Brain pericyte (primary cell): ENCODE measurements at regions not wholly inside any gene's neighbourhood (a gene's known extent, or its start where the extent isn't known, plus 50 kb on each side); places are given as distances from the start of the nearest gene placed in this dataset.
A peak's percentile ranks its signal among the peaks of the same experiment; 100 is the strongest.

Experiments
- DNase-seq: peaks from one replicate; pipeline ENCODE4 v3.0.0-alpha.2; 2012; ENCODE audit warnings: low read depth, low spot score

DNA sequence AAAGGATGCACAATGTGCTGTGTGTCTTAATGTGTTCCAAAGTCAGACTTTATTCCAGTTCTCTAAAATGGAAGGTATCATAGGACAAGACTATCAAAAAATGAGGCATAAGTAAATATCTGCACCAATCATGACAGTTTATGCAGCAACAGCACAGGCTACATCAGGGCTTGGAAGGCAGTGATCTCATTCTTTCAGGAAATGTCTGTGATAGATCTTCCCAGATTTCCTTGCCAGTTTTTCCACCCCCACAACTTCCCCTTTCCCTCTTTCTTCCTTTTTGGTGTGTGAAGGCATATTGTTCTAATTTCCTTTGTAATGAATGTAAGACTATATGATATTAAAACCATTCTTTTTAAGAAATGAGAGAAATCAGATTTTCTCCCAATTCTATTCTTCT lies 326.7 kb downstream of the ATP23 start:
- DNase-seq = no peak

DNA sequence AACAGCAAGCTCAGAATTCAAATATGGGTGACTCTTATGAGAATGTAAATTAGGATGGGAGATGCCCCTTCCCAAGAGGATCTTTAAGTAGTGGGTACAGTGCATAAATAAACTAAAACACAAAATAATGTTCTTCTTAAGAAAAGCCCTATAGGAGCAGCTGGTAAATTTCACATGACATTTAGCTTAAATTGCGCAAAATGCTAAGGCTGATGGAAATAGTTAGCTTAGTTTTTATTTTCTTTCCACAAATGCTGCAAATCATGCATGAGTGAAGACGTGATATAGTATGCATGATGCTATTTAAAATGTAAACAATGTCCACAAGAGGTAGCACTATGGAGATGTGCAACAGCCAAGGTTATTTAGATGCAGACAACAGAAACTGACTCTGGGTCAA lies 328.1 kb downstream of the ATP23 start:
- DNase-seq = no peak

DNA sequence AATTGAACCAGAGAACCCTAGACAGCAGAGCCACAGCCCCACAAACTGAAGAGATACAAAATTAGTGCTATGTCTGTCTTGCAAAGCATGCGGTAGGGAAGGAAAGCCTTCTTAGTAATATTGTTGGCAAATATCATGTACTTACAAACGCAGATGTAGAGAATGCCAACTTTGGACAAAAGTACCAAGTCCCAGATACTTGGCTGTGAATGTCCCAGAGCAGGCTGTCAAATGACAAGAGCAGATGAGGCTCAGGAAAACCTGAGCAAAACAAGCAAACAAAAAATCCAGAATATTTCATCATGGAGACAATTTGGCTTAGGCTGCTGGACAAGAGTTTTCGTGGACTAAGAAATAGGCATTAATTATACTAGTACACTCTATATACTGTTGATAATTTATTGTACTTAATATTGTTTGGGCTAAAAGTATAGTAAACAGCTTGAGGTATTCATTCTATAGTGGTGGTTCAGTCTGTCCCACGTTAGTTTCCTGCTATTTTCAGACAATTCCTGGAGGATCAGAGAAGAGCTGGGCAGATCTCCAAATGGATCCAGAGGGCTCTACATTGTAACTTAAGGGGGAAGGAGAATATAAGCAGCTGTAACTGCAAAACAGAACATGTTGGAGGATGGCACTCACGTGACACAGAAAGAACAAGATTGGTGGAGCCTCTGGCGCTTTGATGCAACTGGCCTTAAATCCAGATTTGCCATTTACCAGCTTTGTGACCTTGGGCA lies 329.8 kb downstream of the ATP23 start:
- DNase-seq = no peak

DNA sequence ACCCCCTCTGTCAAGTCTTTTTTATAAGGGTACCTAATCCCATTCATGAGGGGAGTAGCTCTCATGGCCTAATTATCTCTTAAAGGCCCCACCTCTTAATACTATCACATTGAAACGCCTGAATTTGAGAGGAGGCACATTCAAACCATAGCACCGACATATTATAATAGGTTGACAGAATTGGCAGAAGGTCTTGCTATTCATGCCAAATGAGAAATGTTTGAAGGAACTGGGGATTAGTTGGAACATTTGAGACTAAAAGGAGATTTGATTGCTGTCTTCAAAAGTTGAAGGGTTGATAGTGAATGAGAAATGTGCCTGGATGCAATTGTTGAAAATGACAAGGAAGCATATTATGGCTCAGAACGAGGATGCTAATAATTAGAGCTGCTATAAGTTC lies 331.1 kb downstream of the ATP23 start:
- DNase-seq = no peak

DNA sequence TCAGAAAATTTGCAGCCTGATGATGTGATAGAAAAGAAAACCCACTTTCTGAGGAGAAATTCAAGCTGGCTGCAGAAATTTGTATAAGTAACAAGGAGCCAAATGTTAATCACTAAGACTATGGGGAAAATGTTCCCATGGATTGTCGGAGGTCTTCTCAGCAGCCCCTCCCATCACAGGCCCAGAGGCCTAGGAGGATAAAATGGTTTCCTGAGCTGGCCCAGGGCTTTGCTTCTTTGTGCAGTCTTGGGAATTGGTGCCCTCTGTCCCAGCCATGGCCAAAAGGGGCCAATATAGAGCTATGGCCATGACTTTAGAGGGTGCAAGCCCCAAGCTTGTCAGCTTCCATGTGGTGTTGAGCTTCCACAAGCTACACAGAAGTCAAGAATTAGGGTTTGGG lies 335.9 kb downstream of the ATP23 start:
- DNase-seq = no peak

DNA sequence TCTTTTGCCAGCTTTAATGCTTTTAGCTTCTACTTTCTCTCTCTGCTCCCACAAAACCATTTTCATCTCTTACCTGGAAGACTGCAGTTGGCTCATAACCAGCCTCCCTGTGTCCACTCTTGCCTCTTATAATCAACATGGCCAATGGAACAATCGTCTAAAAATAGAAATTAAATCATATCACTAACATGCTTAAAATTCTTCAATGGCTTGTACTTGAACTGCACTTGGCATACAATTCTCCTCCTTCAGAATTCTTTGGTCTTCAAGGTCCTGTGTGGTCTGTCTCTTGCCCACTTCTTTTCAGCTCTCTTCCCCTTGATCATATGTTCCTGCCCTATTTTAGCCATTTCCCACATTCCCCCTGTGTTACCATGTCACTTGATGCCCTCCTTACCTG lies 342.2 kb downstream of the ATP23 start:
- DNase-seq = no peak

DNA sequence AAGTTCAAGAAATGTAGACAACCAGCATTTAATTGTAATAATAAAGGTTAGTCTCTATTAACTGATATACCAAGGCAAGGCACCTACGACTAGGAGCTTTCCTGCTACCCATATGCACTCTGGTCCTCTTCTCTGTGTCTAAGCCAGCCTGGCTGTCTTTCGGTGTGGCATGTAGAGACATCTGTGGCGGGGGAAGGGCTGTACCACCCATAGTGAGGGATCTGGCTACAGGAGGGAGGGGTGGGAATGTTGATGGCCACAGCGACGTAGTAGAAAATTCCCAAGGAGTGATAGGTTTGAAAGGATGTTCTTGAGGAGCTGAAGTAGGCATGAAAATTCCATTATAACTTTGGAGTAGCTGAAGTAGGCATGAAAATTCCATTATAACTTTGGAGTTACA lies 344.2 kb downstream of the ATP23 start:
- no peak for DNase-seq

DNA sequence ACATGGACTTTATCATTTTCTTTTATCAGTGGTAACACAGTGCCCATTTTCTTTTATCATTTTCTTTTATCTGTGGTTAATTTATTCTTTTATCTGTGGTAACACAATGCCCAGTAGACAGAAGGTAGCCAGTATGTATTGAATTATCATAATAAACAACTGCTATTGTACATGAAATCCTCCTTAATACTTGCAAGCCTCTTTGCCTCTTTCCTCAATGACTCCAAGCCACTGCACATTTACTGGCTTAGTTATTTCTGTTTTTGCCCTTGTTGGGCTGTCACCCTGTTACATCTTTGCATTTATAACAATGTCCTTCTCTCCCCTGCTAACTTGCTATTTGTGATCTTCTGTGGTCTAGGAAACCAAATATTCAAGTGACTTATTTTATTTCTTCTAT lies 345.0 kb downstream of the ATP23 start:
- DNase-seq = no peak

DNA sequence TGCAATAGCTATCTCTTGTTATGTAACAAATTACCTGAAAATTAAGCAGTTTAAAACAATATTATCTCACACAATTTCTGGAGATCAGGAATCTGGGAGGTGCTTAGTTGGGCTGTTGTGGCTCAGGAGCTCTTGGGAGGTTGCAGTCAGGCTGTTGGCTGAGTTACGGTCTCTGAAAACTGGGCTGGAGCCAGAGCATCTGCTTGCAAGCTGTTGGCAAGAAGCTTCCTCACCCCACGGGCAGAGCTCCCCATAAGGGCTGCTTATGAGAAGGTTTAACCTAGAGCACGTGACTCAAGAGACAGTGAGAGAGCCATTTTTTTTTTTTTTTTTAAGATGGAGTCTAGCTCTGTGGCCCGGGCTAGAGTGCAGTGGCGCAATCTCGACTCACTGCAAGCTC lies 346.8 kb downstream of the ATP23 start:
- DNase-seq = no peak

DNA sequence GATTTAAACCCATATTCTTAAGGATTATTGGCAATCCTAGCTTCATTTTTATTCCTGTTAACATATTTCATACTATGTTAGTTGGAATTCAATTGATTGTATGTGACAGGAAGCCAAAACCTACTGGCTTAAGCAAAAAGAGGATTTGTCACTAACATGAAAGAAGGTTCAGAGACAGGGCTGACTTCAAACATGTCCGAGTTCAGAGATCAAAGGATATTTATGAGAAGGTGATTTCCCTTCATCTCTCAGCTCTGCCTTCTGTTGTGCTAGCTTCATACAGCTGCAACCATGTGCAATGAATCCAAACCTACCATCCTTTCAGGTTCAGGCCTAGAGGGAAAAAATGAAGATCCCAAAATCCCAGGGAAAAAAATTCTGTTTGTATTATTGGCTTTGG lies 349.7 kb downstream of the ATP23 start:
- DNase-seq = no peak

DNA sequence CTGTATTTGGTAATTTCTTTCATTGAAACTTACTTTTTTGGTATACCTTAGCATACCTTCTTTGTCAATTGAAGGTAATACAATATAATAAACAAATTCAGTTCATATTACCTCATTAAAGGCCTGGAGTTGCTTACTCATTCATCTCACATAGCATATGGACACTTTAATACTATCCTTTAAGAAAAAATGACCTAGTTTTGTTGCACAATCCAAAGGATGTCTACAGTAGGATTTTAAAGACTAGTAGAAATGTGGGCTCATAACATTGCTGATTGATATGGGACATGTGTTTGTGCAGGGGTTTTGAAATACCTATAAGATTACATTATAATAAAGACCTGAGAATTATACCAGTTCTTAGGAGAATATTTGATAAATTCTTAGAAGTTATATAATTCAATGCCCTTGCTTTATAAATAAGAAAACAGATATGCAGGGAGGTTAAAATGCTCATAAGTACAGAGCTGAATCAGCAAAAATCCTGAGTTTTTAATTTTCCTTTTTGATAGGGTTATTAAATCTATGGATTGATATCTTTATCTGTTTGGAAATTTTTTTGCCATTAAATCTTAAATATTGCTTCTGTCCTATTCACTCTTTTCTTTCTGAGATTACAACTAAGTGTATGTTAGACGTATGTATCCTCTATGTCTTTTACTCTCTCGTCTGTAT lies 352.1 kb downstream of the ATP23 start:
- no peak for DNase-seq

DNA sequence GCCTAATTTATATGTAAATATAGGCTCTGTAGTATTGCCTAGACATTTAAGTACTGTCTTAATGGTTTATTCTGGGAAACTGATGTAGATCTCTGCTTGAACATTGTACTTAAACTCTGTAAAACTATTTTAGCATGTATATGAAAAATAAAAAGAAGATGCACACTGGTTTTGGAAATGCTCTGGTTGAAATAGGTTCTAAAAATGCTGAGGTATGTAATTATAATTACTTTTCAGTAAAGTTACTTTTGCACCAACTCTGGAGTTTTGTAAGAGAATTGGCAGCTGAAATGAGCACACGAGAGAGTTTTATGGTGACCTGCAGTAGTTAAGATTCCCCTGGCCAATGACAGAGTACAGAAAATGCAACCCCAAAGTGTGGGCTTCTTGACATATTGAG lies 353.9 kb downstream of the ATP23 start:
- no peak for DNase-seq

DNA sequence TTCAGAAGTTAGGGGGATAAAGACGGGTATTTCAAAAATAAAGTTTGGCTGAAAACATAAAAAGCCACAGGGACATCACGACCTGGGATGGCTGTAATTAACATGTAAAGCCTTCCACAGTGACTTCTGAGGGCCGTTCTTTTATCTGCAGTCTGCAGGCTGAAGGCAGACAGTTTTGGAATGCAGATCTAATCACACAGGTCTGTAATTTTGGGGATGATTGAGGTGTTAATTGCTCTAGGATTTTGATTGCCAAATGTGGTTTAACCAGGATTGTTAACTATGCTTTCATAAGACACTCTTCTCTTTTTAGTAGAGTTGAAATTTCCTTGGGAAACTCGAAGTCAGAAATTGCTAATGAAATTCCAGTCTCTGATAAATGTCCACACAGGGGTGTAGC lies 355.5 kb downstream of the ATP23 start:
- DNase-seq = no peak

DNA sequence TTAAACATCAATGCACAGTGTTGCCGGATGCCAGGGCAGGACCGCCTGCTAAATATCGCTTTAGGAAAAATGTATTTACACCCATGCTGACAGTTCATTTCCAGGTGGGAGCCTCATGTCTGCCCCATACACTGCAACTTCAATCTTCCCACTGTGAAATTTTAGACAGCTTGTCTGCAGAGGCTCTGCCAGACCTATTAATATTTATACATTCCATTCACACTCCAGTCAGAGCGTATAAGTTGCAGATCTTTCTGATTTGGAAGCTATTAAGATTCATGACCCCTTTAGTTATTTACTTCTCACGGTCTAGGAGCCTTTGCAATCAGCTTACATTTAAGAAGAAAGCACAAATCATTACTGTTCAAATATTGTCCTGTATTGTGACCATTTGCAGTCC lies 357.4 kb downstream of the ATP23 start:
- DNase-seq = no peak

DNA sequence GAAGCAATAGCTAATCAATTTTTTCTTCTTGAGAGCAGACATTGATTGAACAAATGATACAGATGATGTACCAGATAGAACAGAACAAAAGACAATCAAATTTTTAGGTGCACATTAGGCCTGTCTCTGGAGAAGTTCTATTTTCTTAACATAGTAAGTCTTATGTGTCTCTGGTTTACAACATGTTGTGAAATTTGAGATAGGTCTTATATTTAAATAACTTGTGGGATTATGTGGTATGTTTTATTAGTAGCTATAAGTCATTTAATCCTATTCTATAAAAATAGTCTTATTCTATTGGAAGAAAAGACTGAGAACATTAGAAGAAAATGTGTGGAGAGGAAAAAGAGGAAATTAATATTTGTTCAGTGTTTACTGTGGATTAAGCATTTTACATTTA lies 358.0 kb downstream of the ATP23 start:
- no peak for DNase-seq

DNA sequence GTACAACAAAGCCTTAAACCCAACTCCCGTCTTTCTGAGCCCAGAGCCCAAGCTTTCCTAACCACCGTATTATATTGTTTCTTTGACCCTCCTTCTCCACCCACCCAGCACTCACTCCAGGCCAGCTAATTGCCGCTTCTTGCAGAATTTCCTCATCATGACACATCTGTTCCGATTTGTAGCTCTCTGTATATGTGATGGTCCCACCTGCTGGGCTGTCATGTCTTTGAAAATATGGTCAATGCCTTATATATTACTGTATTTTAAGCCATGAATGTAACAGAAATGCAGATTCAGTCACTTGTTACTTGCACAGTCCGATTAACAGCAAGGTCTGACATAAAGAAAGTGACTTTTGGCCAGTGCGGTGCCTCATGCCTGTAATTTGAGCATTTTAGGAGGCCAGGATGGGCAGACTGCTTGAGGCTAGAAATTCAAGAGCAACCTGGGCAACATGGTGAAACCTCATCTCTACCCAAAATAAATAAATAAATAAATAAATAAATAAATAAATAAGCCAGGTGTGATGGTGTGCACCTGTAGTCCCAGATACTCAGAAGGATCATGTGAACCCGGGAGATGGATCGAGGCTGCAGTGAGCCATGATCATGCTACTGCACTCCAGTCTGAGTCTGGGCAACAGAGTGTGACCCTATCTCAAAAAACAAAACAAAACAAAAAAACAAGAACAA lies 359.8 kb downstream of the ATP23 start:
- no peak for DNase-seq

DNA sequence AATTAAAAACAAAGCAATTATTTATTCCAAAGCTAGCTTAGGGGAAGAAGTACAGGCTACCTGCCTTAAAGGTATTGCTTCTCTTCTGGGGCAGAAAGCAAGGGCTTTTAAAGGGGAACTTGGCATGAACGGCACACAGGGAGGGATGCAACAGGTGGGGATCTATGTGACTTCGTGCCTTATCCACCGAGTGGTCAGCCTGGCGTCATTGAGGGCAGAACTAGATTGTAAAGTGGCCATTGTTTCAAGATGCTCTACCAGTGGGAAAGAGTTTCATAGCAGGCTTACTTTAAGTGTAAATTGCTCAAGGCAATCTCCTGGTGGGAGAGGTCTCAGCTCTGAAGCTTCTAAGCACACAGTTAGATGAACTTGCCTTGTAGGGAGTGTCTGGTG lies 360.4 kb downstream of the ATP23 start:
- DNase-seq = no peak

DNA sequence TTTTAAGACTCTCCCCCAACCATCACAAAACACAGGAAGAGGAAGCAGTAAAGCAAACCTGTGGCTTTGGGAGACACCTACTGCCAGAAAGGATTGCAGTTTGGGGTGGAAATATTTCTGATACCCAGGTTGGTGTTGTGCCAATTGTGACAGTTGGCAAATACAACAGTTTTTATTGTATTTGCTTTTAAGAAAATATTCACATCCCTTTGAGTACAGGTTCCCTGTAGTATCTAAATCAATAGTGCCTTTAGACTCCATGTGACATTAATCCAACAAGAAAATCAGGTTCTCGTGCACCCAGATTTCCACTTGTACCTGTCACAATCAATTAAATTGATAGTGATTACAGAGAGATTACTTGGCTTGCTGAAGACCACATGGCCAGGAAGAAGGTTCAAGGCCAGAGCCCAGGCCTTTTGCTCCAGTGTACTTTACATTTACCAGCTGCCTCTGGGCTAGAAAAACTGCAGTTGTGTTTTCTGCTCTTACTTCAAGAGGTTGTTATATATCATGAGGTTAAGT lies 361.2 kb downstream of the ATP23 start:
- no peak for DNase-seq

DNA sequence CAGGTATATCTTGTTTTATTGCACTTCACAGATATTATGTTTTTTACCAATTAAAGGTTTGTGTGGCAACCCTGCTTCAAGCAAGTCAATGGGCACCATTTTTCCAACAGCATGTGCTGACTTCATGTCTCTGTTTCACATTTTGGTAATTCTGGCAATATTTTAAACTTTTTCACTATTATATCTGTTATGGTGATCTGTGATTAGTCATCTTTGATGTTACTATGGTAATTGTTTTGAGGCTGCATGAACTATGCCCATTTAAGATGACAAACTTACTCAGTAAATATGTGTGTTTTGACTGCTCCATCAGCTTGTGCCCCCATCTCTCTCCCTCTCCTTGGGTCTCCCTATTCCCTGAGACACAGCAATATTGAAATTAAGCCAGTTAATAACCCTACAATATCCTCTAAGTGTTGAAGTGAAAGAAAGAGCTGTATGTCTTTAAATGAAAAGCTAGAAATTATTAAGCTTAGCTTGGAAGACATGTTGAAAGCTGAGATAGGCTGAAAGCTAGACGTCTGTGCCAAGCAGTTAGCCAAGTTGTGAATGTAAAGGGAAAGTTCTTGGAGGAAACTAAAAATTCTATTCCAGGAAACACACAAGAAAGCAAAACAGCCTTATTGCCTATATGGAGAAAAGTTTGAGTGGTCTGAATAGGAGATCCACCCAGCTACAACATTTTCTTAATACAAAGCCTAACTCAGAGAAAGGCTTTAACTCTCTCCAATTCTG lies 365.1 kb downstream of the ATP23 start:
- no peak for DNase-seq

DNA sequence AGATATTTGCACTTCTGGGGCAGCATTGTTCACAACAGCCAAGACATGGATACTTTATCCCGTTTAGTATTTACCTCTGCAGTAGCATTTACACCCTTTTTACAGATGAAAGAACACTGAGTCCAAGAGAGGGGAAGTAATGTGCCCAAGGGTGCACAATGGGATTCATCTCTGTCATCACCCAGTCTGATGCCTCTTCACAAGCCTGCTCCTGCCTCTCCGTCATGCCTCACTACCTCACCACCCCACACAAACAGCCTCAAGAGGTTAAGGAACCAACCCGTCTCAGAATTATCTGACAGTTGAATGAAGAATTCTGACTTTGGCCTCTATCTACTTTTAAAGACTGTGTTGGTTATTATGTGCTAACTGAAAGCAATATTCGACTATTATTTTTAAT lies 368.4 kb downstream of the ATP23 start:
- no peak for DNase-seq

DNA sequence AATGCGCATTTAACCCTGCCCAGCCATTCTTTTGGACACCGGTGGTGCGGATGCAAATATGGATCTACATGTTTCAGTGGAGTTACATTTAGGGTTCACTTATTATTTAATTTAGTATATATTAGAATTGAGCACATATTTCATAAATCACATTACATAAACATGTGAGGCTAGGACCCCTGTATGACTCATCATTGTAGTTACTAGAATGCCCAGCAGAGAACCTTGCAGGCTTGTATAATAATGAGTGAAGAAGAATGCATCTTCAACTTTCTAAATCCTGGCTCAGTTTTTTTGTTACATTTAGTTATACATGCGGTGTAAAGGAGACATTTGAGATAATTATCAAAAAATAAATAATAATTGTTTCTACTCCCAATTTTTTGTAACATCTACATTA lies 369.0 kb downstream of the ATP23 start:
- peak; percentile 26 for DNase-seq
